ENCODE measurements at regions not wholly inside any gene's neighbourhood (a gene's known extent, or its start where the extent isn't known, plus 50 kb on each side); places are given as distances from the start of the nearest gene placed in this dataset.

GRCh38 chr1:237975376-237975775, 84.7 kb upstream of the ZP4 start:
- ChIA-PET CTCF (no interaction called here), POLR2A (no interaction called here)
- Histone ChIP-seq H3K9me1 (replicated peaks; ENCODE audit: control insufficient read depth, extremely low read depth, insufficient read depth, low read length) (no peaks in the 10 kb centered on the region), H3K27ac (ENCODE audit: insufficient read depth, low read depth, low read length) (no peak overlapping the region), H3K9ac (replicated peaks; ENCODE audit: extremely low read depth, insufficient read depth, low read length) (no peak overlapping the region), H3K9me3 (replicated peaks; ENCODE audit: control insufficient read depth, insufficient read depth, low read length) (peaks cover 2% of the 10 kb centered on the region), H3K79me2 (ENCODE audit: control insufficient read depth, insufficient read depth, low read length) (no peaks in the 10 kb centered on the region), H3K36me3 (ENCODE audit: control insufficient read depth in 2 of 2, extremely low read depth in 1 of 2, insufficient read depth in 2 of 2, low read length in 2 of 2) (no peaks in the 10 kb centered on the region), H3K4me3 (replicated peaks in 1 of 3; ENCODE audit: insufficient read depth in 1 of 3, low read depth in 1 of 3, low read length in 3 of 3) (no peak overlapping the region), H3K27me3 (ENCODE audit: control insufficient read depth in 2 of 2, insufficient read depth in 2 of 2, low read length in 2 of 2) (no peaks in the 10 kb centered on the region), H3K4me2 (ENCODE audit: insufficient read depth, low read length) (no peak overlapping the region), H4K20me1 (replicated peaks; ENCODE audit: control insufficient read depth, extremely low read depth, insufficient read depth, low read length) (no peaks in the 10 kb centered on the region), H2AFZ (ENCODE audit: low read depth, low read length) (no peak overlapping the region), H3K4me1 (ENCODE audit: control insufficient read depth, extremely low read depth, insufficient read depth, low read length) (no peaks in the 10 kb centered on the region)
- BruUV-seq (replicated peaks), result no TSS peak
- dilution Hi-C loops (cut with MboI; ENCODE audit: extremely low pct_ligation_motif_present, low sequenced_read_pairs), result no loop called here
- intact Hi-C loops (cut with micrococcal nuclease), result no loop called here
- FAIRE-seq (no peak), DNase-seq (ENCODE audit: low read depth, low spot score) (no peak)
- TF ChIP-seq CTCF (IDR thresholded peaks at IDR 0.05; ENCODE audit: extremely low read depth in 1 of 2, insufficient read depth in 1 of 2, low read depth in 1 of 2, low read length in 2 of 2) (no peak), POLR2A (IDR thresholded peaks at IDR 0.05; ENCODE audit: low read depth, low read length) (no peak), EZH2 (IDR thresholded peaks at IDR 0.05; ENCODE audit: borderline replicate concordance, low read depth, low read length, severe bottlenecking) (no peak)

GRCh38 chr1:237972186-237972585, 81.5 kb upstream of the ZP4 start:
- H2AFZ ChIP-seq (ENCODE audit: low read depth, low read length), result no peak overlapping the region
- H3K79me2 ChIP-seq (ENCODE audit: control insufficient read depth, insufficient read depth, low read length), result no peaks in the 10 kb centered on the region
- POLR2A ChIA-PET, result no interaction called here
- no peaks in the 10 kb centered on the region for H3K4me1 ChIP-seq (ENCODE audit: control insufficient read depth, extremely low read depth, insufficient read depth, low read length)
- H3K4me3 ChIP-seq (replicated peaks in 1 of 3; ENCODE audit: insufficient read depth in 1 of 3, low read depth in 1 of 3, low read length in 3 of 3), result no peak overlapping the region
- DNase-seq (ENCODE audit: low read depth, low spot score) (no peak), FAIRE-seq (no peak)
- no peaks in the 10 kb centered on the region for H3K27me3 ChIP-seq (ENCODE audit: control insufficient read depth in 2 of 2, insufficient read depth in 2 of 2, low read length in 2 of 2)
- no peak overlapping the region for H3K9ac ChIP-seq (replicated peaks; ENCODE audit: extremely low read depth, insufficient read depth, low read length)
- BruUV-seq (replicated peaks), result no TSS peak
- peaks cover 2% of the 10 kb centered on the region for H3K9me3 ChIP-seq (replicated peaks; ENCODE audit: control insufficient read depth, insufficient read depth, low read length)
- CTCF ChIA-PET, result no interaction called here
- H3K4me2 ChIP-seq (ENCODE audit: insufficient read depth, low read length), result no peak overlapping the region
- H3K36me3 ChIP-seq (ENCODE audit: control insufficient read depth in 2 of 2, extremely low read depth in 1 of 2, insufficient read depth in 2 of 2, low read length in 2 of 2), result no peaks in the 10 kb centered on the region
- no peaks in the 10 kb centered on the region for H4K20me1 ChIP-seq (replicated peaks; ENCODE audit: control insufficient read depth, extremely low read depth, insufficient read depth, low read length)
- intact Hi-C loops (cut with micrococcal nuclease), result no loop called here
- H3K27ac ChIP-seq (ENCODE audit: insufficient read depth, low read depth, low read length), result no peak overlapping the region
- dilution Hi-C loops (cut with MboI; ENCODE audit: extremely low pct_ligation_motif_present, low sequenced_read_pairs), result no loop called here
- TF ChIP-seq MYC (IDR thresholded peaks at IDR 0.05; ENCODE audit: low read depth, low read length) (no peak), MAX (IDR thresholded peaks at IDR 0.05; ENCODE audit: insufficient read depth, insufficient read length) (no peak), GATA2 (IDR thresholded peaks at IDR 0.05; ENCODE audit: insufficient read depth, insufficient read length, low read depth, low read length) (no peak), CTCF (IDR thresholded peaks at IDR 0.05; ENCODE audit: extremely low read depth in 1 of 2, insufficient read depth in 1 of 2, low read depth in 1 of 2, low read length in 2 of 2) (no peak), POLR2AphosphoS5 (IDR thresholded peaks at IDR 0.05; ENCODE audit: insufficient read depth, low read depth, low read length) (no peak), POLR2A (IDR thresholded peaks at IDR 0.05; ENCODE audit: low read depth, low read length) (no peak), JUN (IDR thresholded peaks at IDR 0.05; ENCODE audit: borderline replicate concordance, insufficient read depth, insufficient read length, low read depth) (no peak)
- H3K9me1 ChIP-seq (replicated peaks; ENCODE audit: control insufficient read depth, extremely low read depth, insufficient read depth, low read length), result no peaks in the 10 kb centered on the region

Measured in endothelial cell of umbilical vein (primary cell).